Suppressor macrophage treated with lipopolysaccharide for 1 hour (primary cell): ENCODE measurements at regions not wholly inside any gene's neighbourhood (a gene's known extent, or its start where the extent isn't known, plus 50 kb on each side); places are given as distances from the start of the nearest gene placed in this dataset.
"Not testable (repeated sequence)": the region's sequence is repeated elsewhere in the genome, so short reads cannot be mapped to it uniquely, and the experiment has no call there.

ENCODE experiments used
- DNase-seq, 3 donors: peaks; one replicate each; pipeline ENCODE4 v3.0.0-alpha.2; 2020 to 2022

DNA sequence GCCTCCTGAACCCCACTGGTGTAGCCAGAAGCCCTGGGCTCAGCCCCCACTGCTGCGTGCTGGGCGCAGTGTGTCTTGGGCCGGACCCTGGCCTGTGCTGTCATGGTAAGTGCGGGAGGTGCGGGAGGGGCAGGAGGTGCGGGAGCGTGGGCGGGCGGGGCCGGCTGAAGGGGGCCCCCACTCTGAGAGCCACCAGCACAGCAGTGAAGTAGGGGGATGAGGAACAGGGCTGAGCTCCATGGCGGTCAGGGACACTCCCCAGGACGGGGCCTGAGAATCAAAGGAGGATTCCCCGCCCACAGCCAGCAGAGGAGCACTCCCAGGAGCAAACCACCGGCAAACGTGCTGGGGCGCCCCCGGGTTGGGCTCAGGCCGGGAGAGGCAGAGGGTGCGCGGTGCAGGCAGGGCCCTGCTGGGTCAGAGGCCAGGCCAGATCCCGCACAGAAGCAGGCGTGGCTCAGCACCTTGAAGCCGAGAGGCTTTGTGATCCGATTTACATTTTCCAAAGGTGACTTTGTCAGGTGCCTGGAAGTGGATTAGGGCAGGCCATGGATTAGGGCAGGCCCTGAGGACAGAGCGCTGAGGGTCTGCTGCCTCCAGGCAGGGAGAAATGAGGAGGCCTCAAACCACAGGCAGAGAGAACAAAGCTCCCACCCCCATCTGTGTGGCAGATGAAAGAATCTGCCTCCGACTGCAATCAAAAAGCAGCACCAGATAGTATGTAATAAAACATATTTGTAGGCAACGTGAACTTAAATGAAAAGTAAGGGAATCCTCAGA, 152.0 kb upstream of the RAB6C start:
- DNase-seq = no peak

DNA sequence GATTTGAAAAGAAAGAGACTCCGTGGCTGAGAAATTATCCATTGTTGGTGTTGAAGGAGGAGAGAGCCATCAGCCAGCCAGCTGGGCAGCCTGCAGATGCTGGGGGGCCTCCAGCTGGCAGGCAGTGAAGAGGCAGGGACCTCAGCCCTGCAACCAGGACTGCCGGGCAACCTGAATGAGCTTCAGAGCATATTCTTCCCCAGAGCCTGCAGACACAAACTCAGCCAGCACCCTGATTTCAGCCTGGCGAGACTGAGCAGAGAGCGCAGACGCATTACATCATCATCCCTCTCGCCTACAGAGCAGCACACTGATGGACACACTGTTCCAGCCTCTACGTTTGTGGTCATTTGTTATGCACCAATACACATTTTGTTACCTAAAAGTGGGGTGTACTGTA, 150.7 kb upstream of the RAB6C start:
- DNase-seq = no peak

DNA sequence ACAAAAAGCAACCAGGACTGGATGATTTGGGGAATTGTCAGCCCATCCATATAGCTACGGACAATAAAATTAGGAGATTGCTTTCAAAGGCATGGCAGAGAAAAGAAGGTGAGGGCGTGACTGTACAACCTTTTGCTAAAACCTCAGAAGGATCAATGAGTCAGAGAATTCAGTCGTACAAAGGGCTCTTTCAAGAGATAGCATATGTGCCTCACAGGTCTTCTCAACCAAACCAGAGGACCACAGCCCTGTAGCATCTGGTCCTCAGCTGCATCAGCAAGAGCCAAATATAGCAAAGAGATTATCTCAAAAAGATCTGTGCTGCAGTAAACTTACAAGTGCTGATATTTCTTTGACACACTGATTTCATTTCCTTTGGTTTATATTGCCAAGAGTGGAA, 149.9 kb upstream of the RAB6C start:
- no peak for DNase-seq

DNA sequence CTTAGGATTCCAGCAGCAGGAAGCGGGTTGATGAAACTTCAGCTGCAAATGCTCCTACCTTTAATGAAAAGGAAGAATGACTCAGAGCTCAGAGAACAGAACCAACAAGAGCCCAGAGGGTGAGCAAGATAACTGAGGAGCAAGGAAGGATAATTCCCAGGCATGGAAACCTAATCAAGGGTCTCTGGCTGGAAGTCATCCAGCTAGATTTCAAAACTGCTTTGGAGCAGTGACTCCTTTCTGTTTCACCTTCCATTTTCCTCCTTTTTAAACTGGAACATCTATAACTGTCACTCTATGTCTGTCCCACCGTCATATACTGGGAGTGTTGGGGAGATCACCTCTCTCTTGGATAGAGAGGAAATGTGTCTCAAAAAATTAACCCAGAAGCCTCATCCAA, 148.4 kb upstream of the RAB6C start:
- no peak for DNase-seq

DNA sequence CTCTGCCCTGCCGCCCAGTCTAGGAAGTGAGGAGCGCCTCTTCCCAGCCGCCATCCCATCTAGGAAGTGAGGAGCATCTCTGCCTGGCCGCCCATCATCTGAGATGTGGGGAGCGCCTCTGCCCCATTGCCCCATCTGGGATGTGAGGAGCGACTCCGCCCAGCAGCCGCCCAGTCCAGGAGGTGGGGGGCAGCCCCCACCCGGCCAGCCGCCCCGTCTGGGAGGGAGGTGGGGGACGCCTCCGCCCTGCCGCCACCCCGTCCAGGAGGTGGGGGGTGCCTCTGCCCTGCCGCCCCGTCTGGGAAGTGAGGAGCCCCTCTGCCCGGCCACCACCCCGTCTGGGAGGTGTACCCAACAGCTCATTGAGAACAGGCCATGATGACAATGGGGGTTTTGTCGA, 146.0 kb upstream of the RAB6C start:
- DNase-seq = not testable (repeated sequence)

DNA sequence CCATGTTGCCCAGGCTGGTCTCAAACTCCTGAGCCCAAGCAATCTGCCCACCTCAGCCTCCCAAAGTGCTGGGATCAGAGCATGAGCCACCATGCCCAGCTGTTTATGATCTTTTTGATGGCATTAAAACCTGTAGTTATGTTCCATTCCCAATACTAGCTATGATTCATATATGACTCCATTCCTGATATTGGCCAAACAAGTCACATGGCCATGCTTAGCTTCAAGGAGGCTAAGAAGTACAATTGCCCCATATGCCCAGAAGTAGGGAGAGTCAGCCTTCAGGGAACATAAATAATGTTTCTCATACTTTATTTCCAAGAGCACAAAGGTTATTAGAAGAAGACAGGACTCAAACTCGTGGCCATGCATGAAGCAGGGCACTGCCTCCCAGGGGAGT, 132.4 kb upstream of the RAB6C start:
- no peak for DNase-seq

DNA sequence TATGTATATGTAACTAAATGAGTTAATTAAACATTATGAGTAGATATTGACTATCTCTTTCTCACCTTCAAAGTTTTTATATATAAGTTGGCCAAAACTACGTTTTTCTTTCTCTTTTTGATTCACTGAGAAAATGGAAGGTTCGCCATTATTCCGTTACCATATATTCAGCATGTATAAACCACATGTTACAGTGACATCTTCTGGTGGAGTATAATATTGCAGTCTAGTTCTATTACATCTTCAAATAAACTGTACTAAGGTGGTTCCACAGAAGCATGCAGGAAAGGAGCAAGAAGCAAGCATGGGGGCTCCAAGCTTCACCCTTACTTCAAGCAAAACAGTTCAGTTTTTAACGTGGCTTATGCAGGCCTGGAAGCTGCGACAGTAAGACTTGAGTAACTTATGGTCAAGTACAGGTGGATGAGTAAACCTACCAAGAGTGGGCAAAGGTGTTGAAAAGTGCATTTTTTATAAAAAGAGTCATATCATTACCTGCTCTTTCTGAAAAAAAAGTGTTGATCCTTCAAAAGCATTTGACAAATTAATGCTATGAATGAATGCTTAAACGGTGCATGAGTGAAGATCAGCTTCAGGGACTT, 129.8 kb upstream of the RAB6C start:
- peak; percentile 78 to 92 (median 88) for DNase-seq

DNA sequence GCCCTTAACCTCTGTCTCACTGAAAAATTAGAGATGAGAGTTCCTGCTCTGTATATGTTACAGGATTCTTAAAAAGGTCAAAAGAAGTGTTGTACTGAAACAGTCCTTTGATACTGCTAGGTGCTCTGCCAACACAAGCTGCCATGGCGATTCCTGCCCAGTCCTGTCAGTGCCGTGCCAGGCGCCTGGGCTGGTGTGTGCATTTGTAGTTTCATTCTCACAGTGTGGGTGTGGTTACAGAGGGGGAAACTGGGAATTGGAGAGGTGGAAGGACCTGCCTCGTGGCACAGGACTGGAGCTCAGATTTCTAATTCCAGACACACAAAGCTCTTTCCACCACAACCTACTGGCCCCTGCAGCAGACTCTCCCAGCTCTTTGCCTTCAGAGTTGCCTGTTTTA, 122.3 kb upstream of the RAB6C start:
- DNase-seq = no peak

DNA sequence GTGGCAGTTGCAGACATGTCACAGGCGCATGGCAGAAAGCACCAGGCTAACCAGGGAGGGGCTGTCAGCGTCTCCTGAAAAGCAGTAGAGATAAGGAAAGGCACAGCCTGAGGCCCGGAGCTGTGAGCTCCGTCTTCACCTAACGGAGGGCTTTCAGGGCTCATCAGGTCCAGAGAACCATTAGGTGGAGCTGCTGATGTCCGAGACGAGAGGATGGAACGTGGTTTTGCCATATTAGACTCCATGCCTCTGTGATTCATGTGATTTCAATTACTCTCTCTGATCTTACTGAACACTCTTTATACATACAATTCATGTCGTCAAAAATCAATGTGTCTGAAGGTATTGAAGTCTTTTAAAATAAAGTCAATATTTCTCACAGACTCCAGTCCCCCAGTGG, 120.3 kb upstream of the RAB6C start:
- DNase-seq = no peak

DNA sequence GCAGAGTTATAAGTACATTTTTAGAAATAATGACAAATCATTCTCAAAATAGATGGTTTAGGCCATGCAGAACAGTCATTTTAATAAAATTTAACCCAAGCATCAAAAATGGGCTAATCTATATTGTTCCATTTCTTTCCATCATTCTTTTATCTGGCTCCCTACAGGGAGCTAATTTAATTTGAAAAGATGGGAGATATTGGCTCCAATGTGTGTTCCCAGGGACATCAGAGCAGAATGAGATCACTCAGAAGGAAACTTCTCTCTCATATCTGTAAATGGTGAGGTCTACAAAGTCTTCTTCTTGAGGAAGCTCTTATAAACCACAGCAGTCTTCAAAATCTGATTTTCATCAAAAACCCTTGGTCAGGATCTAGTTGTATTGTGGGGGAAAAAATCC, 119.4 kb upstream of the RAB6C start:
- DNase-seq = no peak

DNA sequence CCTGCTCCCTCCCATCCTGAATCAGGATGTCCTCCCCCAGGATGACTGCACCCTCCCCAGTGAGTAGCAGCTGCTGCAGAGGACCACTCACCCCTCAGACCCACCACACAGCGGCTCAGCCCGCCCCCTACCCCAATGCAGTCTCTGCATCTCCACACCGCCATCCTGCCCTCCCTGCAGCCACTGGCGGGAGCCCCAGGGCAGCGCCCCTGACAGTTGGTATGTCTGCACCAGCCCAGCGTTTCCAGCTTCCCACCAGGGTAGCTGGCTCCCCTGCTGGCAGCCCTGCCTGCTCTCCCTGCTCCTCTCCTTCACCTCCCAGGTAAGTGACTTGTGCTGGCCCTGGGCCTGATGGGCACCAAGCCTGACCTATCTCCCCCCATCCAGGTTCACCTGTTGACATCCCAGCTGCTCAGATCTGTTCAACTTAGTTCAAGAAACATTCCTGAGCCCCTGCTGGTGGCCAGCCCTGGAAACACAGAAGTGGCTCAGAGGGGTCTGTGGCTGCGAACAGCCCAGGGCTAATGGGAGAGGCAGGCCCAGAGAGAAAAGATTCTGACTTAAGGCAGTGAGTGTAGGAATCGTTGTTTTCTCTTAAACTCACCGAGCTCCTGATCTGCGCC, 117.7 kb upstream of the RAB6C start:
- no peak for DNase-seq

DNA sequence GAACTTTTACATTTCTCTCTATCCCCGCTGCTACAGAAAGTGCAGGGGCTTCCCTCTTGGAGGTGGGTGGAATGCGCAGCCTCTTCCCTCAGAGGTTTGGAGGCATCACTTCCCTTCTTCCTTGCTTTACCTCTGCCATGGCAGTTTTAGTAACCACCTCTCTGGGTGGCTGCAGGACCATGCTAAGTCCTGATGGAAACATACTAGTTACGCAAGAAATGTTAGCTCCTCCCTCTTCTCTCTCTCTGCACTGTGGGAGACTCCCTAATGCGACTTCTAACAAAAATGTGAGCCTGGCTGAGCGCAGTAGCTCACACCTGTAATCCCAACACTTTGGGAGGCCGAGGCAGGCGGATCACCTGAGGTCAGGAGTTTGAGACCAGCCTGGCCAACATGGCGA, 116.8 kb upstream of the RAB6C start:
- no peak for DNase-seq

DNA sequence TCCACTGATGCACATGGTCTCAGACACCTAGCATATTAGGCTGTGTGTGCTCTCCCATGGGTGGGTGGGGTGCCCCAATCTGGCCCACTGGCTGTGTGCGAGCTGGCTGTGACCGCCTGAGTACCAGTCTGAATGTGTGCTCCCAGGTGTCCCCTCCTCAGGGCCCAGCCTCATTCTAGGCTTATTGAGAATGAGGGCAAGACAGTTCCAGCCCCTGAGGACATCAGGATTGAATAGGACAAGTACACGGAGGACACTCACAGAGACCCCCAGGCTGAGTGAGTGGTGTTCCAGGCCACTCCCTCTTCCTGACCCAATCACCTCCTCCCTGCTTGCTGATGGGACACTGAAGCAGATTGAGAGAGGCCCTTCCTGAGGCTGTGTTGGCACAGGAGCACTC, 116.1 kb upstream of the RAB6C start:
- no peak for DNase-seq

DNA sequence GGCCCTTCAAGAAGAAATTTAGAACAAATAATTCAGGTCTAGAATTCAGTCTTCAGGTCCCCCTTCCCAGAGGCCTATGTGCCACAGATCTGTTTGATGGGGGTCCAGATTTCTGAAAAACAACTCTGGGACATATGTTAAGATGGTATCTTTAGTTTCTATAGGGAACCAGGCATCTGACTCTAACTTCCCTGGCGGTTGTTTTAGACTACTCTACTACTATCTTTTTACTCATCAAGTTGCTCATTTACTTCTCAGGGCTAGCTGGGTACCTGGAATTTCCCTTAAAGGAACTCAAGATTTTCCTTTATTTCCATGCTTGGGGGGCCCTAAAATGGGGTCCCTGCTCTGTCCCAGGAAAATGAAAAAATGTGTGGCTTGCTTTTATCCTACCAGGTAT, 114.7 kb upstream of the RAB6C start:
- DNase-seq = no peak

DNA sequence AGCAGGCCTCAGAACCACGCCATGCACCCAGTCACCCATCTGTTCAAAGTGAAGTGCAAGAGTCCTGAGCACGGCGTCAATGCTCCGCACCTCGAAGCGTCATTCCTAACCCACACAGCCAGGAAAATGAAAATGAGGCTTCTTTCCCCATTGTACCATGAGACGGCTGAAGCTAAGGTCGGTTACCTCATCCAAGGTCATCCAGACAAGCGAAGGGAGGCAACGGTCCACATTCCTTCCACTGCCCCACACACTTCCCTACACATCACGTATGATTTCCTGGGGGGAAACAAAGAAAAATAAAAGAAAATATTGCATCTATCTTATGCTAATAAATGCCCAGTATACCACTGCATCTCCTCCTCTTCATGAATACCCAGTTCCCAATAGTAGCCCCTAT, 113.5 kb upstream of the RAB6C start:
- no peak for DNase-seq

DNA sequence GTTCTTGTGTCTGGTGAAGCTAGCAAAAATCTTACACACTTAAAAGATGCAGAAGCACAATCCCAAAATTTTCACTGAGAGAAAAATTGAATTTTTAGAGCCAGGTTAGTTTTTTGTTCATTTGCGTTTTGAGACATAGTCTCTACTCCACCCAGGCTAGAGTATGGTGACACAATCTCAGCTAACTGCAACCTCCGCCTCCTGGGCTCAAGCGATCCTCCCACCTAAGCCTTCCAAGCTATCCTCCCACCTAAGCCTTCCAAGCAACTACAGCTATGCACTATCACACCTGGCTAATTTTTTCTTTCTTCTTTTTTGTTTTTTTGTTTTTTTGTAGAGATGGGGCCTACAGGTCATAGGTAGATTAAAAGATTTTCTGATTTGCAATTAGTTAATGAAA, 113.1 kb upstream of the RAB6C start:
- DNase-seq = no peak

DNA sequence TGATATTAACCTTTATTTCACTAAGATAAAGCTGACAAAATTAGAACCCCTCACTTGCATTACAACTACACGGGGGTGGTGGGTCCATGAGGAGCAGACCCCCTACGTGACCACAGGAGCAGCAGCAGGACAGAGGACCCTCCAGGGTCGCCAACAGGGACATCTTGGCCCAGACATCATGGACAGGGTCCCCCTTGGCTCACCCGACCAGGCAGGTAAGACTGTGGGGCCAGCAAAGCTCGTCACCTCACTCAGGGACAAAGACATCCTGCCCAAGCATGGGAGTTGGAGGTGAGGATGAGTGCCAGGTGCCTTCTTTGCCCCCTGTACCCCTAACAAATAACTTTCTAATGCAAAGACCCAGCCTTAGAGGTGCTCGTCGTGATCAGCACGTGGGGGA, 111.3 kb upstream of the RAB6C start:
- no peak for DNase-seq

DNA sequence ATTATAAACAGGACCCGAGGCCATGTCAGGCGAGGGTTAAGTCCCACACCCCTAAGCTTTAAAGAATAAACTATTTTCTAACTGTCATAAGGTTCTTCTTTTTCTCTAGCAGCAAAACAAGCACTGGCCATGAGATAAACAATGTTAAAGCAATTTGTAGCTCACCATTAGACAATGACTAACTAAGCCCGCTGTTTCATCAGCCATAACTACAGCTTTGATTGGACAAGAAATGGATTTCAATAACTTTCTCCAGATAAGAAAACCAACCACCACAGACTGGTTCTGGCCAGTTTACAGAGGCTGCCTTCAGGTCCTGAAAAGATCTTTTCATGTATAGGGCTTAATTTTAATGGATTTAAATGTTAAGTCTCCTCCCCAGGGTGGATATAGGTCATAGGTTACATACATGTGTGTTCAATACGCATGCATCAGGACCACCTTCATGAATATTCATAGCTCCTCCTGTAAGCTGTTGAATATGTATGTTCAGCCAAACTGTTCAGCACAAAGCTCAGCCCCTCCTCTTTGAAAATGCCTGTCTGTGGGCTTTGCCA, 108.7 kb upstream of the RAB6C start:
- DNase-seq = no peak

DNA sequence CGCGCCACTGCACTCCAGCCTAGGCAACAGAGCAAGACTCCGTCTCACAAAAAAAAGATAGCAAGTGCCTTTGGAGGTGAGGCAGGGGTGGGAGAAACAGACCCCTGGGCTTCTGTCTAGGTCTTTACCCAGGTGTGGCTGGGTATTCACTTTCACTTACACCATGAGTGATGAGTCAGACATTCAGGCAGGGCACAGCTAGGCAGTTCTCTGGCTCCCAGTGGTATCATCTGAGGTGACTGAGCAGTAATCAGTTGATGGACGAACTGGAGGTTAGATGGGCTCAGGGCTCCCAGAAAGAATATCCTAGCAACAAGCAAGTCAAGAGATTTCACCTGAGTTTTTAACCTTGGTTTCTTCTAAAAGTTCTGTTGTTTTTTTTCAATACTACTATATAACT, 107.0 kb upstream of the RAB6C start:
- DNase-seq = no peak

DNA sequence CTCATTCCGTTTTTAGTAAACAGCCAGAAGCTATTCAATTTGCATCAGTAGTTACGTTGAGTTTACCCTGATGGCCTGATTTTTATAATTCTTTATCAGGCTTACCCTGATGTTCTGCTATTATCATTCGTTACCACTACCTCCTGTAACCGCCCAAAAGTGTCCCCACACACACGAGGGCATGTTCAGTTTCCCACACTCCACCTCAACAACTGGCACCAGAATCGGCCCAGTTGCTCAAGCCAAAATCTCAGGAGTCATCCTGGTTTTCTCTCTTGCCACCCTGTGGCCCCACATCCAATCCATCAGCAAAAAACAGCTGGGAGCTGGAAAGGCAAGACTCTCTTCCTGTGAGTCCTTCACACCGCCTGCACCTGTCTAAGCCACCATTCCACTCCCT, 102.9 kb upstream of the RAB6C start:
- DNase-seq = no peak

DNA sequence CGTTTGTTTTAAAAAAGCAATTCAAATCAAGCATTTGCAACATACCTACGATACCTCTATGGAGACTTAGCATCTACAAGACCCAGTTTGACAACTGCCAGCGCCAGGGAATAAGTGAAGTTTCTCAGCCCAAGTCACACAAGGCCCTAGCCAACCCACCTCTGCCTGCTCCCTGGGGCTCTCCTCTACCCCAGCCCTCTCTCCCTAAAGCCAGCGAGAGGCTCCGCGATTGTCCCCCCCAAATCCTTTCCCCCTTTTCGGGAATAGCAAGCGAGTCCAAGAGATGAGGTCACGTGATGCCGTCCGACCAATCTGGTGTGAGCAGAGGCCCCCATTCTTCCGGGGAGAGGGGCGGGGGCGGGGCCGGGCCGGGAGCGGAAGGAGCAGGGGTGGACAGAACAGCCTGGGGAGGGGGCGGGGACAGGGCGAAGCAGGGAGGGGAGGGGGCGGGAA, 102.2 kb upstream of the RAB6C start:
- DNase-seq = peak; percentile 80 to 95 (median 91)

DNA sequence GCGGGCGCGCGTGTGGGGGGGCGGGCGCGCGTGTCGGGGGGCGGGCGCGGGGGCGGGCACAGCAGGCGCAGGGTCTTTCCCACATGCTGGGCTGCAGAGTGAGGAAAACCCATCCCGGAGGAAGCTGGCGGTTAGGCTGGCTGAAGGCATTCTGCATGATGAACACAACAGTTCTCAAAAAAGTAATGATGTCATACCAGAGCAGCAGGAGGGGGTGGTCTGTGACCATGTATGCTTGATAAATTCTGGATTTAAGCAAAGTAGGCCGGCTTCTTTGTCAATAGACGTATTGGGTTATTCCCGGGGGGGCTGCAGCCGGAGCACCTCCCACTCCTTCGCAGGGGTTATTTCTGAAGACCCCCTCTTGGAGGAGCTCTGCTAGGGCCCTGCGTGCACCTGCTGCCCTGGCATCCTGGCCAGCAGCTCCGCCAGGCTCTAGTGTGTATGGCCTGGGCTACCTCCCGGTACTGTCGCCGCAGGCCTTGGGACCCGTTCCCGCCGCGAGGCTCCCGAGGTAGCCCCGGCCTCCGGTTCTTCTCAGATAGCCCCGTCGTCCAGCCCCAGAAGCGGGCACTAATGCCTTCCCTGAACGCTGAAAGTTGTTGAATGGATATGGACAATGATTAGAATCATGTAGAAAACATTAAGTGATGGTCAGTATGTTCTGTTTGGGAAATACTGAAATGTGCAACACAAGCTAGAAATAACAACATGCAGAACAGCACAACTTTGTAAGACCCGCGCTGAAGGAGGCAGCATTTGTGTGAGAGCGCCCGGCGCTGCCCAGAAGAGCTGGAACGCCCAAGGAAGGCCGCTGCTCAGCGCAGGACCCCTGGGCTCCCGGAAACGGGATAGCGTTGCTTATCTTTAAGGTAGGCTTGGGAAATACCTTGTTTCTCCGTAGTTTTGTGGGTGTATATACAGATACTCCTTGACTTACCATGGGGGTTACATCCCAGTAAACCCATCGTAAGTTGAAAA, 101.4 kb upstream of the RAB6C start:
- DNase-seq = peak in 2 of 3 donors; percentile 87 to 89
